AG20443 (cell line): ENCODE measurements at regions not wholly inside any gene's neighbourhood (a gene's known extent, or its start where the extent isn't known, plus 50 kb on each side); places are given as distances from the start of the nearest gene placed in this dataset.

Experiments
- DNase-seq: peaks from one replicate; pipeline ENCODE4 v3.0.0; 2012; ENCODE audit warnings: low spot score, mixed read lengths

- DNase-seq, result no peak
Measured at GRCh38 chr20:57025666-57026224, 240.7 kb downstream of the BMP7 start.

DNA sequence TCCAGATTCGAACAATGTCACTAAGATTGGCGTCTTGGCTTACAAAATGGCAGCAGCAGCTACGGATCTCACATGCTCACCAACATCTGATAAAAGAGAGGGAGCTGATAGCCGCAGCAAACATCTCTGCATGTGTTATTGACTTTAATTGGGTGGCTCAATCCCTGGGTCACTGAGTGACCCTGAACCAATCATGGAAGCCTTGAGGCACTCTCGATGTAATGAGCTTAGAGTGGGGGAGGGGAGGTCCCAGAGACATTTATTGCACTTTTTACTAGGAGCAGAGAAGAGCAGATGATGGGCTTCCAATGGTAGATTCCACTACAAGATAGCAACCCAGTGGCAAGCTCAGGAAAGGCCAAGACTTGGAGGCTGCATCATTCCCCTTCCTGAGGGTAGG is 238.7 kb downstream of the BMP7 start:
- no peak for DNase-seq

DNA sequence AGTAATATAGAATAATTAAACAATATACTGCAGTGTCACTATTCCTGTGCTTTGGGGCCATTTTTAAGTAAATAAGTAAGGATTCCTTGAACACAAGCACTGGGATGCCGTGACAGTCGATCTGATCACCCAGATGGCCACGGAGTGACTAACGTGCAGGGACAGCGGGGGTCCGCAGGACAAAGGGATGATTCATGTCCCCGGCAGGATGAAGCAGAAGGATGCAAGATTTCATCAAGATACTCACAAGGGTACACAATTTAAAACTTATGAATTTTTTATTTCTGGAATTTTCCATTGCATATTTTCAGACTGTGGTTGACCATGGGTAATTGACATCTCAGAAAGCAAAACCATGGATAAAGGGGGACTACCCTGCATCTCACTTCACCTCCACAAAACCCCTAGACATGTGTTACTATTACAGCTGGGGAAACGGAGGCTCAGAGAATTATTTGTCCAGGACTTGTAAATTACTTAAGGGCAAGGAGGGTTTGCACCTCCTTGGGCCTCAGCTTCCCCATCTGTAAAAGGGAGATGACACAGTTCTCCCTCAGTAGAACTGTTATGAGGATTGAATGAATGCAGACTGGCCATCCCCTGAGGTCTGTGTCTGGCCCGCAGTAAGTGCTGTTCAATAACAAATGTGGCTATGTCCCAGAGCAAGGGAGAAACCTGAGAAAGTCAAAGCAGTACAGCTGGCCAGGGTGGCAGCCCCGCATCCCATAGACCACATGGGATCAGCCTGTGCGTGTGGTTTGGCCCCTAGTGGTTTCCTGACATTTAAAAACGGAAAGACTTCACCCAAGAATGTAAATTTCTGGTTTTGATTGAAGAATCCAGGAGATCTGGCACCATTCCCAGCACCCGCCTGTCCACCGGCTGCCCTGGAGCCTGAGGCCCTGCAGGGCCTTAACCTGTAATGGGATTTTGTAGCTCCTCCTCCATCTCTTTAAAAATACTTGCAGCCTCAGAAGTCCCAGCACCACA is 235.5 kb downstream of the BMP7 start:
- DNase-seq, result peak; percentile 76

GRCh38 chr20:57031867-57032355 is 234.5 kb downstream of the BMP7 start:
- no peak for DNase-seq

GRCh38 chr20:57032847-57033246 is 233.6 kb downstream of the BMP7 start:
- DNase-seq, result no peak

GRCh38 chr20:57034001-57034400 is 232.4 kb downstream of the BMP7 start:
- DNase-seq, result no peak

- no peak for DNase-seq
Measured at GRCh38 chr20:57037689-57038088, 228.8 kb downstream of the BMP7 start.

- no peak for DNase-seq
Measured at GRCh38 chr20:57038608-57039440, 227.6 kb downstream of the BMP7 start.

- DNase-seq, result no peak
Measured at GRCh38 chr20:57040466-57040865, 226.0 kb downstream of the BMP7 start.

GRCh38 chr20:57040924-57041323 is 225.5 kb downstream of the BMP7 start:
- DNase-seq, result peak; percentile 76

DNA sequence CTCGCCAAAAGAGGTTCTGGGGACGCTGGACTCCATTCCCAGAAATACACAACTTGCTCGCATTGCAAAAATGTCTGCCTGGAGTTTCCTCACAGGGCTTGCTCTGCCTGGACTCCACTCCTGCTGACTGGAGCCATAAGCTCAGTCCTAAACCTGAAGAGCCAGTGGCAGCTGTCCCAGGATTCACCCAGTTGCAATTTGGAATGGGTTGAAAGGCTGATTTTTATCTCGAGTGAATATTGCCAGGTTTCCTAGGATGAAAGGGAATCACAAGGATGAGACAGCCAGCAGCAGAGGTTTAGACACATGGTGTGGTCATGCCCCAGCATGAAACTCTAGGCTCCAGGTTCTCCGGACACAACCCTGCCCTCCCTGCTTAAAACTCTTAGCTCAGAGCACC is 223.3 kb downstream of the BMP7 start:
- DNase-seq, result no peak

DNA sequence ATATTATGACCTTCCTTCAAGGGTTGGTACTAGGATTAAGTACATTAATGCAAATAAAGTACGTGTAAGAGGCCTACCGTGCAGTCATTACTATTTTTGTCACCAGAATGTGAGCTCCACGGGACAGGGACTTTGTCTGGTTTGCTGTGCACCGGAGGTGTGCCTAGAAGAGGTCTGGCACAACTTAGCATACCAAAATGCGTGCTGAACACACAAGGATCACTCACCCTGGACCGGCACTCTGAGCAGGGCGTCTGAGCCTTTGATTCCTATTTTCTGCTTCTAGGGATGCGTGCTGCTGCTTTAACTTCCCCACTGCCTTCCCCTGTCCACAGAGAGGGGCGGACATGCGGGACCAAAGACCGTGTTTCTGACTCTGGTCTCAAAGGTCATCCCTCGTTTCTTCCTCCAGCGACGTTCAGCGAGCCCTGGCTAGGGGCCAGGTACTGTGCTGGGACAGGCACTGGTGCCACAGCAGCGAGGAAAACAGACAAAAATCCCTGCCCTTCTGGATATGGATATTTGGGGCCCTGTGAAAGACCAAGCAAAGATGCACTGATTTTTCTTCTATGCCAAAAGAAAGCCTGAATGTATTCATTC is 222.7 kb downstream of the BMP7 start:
- no peak for DNase-seq

GRCh38 chr20:57047281-57048026 is 219.0 kb downstream of the BMP7 start:
- DNase-seq, result no peak

- peak; percentile 79 for DNase-seq
Measured at GRCh38 chr20:57048027-57048869, 218.2 kb downstream of the BMP7 start.

DNA sequence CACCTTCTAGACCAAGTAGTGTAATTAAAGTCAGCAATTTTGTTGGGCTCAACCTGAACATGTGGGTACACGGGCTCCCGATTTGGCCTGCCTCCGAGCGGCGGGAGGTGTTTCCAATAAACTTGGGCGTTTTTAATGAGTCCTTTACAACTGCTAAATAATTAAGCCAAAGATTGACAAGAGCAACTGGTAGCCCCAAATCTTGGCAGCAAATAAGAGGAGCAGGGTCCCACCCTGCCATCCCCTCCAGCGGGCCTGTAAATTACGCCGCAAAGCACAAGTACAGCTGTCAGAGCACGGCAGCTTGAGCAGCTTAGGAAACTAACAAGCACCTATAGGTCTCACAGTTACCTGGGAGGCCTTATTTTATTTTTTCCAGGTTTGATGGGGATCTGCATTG is 217.1 kb downstream of the BMP7 start:
- no peak for DNase-seq

GRCh38 chr20:57051096-57051495 is 215.3 kb downstream of the BMP7 start:
- DNase-seq, result no peak

DNA sequence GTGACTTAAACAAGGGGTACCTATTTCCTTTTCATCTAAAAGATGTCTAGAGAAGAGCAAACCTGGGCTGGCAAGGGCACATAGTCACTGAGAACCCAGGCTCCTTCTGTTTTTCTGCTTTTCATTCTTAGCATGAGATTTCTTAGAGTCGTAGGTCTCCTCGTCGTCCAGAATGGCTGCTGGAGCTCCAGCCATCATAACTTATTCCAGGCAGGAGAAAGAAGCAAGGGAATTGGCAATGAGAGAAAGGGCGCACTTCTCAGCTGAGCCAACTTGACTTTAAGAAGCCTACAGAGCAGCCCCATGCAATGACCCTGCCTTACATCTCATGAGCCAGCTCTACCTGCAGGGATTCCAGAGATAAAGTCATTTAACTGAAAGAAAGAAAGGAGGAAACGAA is 213.4 kb downstream of the BMP7 start:
- no peak for DNase-seq

DNA sequence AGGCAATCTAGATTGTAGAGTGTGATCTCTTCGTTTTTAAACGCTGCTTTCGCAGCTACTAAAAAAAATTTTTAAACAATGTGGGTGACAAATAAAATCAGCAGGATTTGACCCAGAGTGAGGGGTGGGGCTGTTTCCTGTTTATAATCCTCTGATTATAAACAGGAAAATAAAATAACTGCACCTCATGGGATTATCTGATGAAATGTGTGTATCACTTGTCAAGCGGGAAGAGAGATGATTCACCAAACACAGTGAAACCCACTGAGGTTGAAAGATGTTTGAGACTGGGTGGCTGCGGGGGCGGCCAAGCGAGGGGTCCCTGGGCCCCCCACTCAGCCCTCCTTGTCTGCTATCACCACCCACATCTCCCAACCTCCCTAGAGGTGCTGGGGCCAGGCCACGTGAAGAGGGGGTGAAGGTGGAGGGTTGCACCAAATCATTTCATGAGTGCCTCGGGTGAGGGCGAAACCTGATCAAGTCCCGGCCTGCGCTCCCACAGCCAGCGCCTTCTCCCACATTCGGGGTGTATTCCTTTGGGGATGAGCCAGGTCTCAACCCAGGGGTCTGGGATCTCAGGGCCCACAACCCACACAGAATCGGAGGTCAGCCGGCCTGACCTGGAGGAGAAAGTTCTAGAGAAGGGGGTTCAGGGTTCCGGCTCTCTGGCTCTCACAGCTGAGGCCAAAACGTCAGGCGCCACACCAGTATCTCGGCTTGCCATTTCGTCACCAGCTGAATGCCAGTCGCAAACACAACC is 212.5 kb downstream of the BMP7 start:
- DNase-seq, result no peak

GRCh38 chr20:57055345-57055744 is 211.1 kb downstream of the BMP7 start:
- no peak for DNase-seq

DNA sequence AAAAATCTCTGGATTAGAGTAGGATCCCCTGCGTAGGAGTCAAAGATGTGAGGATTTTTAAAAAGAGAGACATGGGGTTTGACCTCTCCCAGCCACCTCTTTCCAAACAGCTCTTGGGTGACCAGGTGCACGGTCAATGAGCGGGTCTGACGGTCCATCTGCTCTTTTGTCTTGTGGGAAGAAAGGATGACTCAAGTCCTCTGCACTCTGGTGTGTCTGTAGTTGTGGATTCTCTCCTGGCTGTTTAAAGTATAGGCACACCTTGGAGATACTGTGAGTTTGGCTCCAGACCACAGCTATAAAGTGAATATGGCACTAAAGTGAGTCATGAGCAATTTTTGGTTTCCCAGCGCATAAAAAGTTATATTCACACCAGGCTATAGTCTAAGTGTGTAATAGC is 209.8 kb downstream of the BMP7 start:
- DNase-seq, result no peak
